ENCODE measurements at regions not wholly inside any gene's neighbourhood (a gene's known extent, or its start where the extent isn't known, plus 50 kb on each side); places are given as distances from the start of the nearest gene placed in this dataset.

DNA sequence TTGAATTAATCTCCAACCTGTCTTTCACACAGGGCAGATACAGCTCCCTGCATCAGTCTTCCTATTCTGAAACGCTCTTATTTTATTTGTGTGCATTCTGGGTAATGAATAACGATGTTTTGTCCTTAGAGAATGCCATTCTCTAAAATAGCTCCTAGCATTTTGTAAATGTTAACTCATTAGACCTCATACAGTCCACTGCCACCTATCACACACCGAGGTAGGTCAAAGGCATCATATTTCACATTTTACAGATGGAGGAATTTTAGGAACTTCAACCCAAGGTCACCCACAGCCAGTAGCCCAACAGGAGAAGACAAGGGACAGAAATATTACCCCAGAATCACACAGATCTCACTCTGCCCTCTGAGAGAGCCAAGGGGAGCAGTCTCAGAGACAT, 455.4 kb upstream of the GYPC start:
- TF ChIP-seq CTCF (IDR thresholded peaks at IDR 0.05) (no peak), POLR2A (IDR thresholded peaks at IDR 0.05) (no peak)
